HG03457 (cell line): ENCODE measurements at regions not wholly inside any gene's neighbourhood (a gene's known extent, or its start where the extent isn't known, plus 50 kb on each side); places are given as distances from the start of the nearest gene placed in this dataset.

ENCODE experiments used
- ATAC-seq: cut with Tn5 transposase; IDR thresholded peaks from one replicate; pipeline ENCODE4 v1.9.1; 2021; ENCODE audit warnings: moderate number of reproducible peaks; ENCODE audit not compliant: unreplicated experiment

GRCh38 chr3:162096874-162097273 is 600.3 kb downstream of the OTOL1 start:
- no peak for ATAC-seq

- no peak for ATAC-seq
Measured at GRCh38 chr3:162103808-162104207, 607.2 kb downstream of the OTOL1 start.

GRCh38 chr3:162111861-162112260 is 615.3 kb downstream of the OTOL1 start:
- no peak for ATAC-seq

GRCh38 chr3:162112719-162113118 is 616.1 kb downstream of the OTOL1 start:
- no peak for ATAC-seq

GRCh38 chr3:162117961-162118360 is 621.4 kb downstream of the OTOL1 start:
- no peak for ATAC-seq

GRCh38 chr3:162119651-162120050 is 623.0 kb downstream of the OTOL1 start:
- ATAC-seq, result no peak

GRCh38 chr3:162122405-162122804 is 625.8 kb downstream of the OTOL1 start:
- ATAC-seq, result no peak

GRCh38 chr3:162125790-162126189 is 629.2 kb downstream of the OTOL1 start:
- no peak for ATAC-seq

- no peak for ATAC-seq
Measured at GRCh38 chr3:162130582-162130981, 634.0 kb downstream of the OTOL1 start.

GRCh38 chr3:162132981-162133380 is 636.4 kb downstream of the OTOL1 start:
- no peak for ATAC-seq

- no peak for ATAC-seq
Measured at GRCh38 chr3:162134571-162134970, 638.0 kb downstream of the OTOL1 start.

- ATAC-seq, result no peak
Measured at GRCh38 chr3:162136136-162136535, 639.5 kb downstream of the OTOL1 start.

GRCh38 chr3:162138509-162138908 is 641.9 kb downstream of the OTOL1 start:
- no peak for ATAC-seq

- no peak for ATAC-seq
Measured at GRCh38 chr3:162139841-162140240, 643.2 kb downstream of the OTOL1 start.

- no peak for ATAC-seq
Measured at GRCh38 chr3:162141272-162141791, 644.7 kb downstream of the OTOL1 start.

GRCh38 chr3:162142511-162142910 is 645.9 kb downstream of the OTOL1 start:
- ATAC-seq, result no peak

- no peak for ATAC-seq
Measured at GRCh38 chr3:162143180-162143579, 646.6 kb downstream of the OTOL1 start.

- no peak for ATAC-seq
Measured at GRCh38 chr3:162147996-162148395, 651.4 kb downstream of the OTOL1 start.

- no peak for ATAC-seq
Measured at GRCh38 chr3:162150790-162151189, 654.2 kb downstream of the OTOL1 start.

- no peak for ATAC-seq
Measured at GRCh38 chr3:162152636-162153035, 656.0 kb downstream of the OTOL1 start.

GRCh38 chr3:162161595-162161994 is 665.0 kb downstream of the OTOL1 start:
- no peak for ATAC-seq

- no peak for ATAC-seq
Measured at GRCh38 chr3:162165346-162165745, 668.7 kb downstream of the OTOL1 start.

- ATAC-seq, result no peak
Measured at GRCh38 chr3:162166543-162166942, 669.9 kb downstream of the OTOL1 start.

- no peak for ATAC-seq
Measured at GRCh38 chr3:162168715-162169114, 672.1 kb downstream of the OTOL1 start.
